Gastroesophageal sphincter (tissue), 3 donors: ENCODE measurements at regions not wholly inside any gene's neighbourhood (a gene's known extent, or its start where the extent isn't known, plus 50 kb on each side); places are given as distances from the start of the nearest gene placed in this dataset.

Experiments
- POLR2A ChIP-seq, 2 donors: fragments of 450-650 bp; IDR thresholded peaks; one replicate each; pipeline ENCODE4 v1.6.1; 2017; ENCODE audit warnings: antibody characterized with exemption in 2 of 2, mild to moderate bottlenecking in 2 of 2, moderate library complexity in 1 of 2
- TF ChIP-seq, protein P1 (sequence below), 4 experiments: fragments of 200-600 bp in 2 of 4; fragments of 450-650 bp in 2 of 4; sonication (generic) in 1 of 4; IDR thresholded peaks; one replicate each; pipeline ENCODE4 v1.5.1; 2017 to 2019; ENCODE audit warnings: antibody characterized with exemption in 4 of 4, mild to moderate bottlenecking in 2 of 4, moderate library complexity in 2 of 4

DNA sequence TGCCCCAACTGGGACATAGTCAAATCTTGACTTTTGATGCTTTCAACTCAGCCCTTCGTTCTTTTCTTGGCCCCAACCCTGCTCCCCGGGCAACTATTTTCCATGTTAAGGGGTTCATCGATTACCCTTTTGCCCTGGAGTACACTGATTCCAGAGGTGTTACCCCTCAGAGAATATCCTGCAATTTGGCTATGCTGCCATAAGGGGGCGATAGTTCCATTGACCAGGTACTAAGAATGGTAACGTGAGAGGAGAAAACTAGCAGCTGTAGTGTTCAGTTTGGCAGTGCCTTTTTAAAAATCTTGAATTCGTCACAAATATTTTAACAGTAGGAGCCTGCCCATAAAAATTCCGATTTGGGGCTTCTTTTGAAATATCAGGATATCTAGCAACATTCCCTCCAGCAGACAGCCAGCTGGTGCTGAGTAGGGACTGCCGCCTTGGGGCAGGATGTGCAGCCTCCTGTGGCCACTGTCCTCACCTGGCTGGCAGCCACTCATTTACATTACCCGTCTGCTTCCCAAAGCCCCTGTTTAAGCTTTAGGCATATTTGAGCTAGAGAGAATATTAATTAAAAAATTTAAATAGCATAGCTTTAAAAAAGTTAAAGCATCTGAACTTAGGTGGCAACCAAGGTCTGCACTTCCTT is 146.3 kb upstream of the SKOR2 start:
- TF ChIP-seq POLR2A (IDR thresholded peaks at IDR 0.05), result no peak
- TF ChIP-seq, protein P1, sequence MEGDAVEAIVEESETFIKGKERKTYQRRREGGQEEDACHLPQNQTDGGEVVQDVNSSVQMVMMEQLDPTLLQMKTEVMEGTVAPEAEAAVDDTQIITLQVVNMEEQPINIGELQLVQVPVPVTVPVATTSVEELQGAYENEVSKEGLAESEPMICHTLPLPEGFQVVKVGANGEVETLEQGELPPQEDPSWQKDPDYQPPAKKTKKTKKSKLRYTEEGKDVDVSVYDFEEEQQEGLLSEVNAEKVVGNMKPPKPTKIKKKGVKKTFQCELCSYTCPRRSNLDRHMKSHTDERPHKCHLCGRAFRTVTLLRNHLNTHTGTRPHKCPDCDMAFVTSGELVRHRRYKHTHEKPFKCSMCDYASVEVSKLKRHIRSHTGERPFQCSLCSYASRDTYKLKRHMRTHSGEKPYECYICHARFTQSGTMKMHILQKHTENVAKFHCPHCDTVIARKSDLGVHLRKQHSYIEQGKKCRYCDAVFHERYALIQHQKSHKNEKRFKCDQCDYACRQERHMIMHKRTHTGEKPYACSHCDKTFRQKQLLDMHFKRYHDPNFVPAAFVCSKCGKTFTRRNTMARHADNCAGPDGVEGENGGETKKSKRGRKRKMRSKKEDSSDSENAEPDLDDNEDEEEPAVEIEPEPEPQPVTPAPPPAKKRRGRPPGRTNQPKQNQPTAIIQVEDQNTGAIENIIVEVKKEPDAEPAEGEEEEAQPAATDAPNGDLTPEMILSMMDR (IDR thresholded peaks at IDR 0.05), result no peak
